ENCODE measurements at regions not wholly inside any gene's neighbourhood (a gene's known extent, or its start where the extent isn't known, plus 50 kb on each side); places are given as distances from the start of the nearest gene placed in this dataset.
"Not testable (repeated sequence)": the region's sequence is repeated elsewhere in the genome, so short reads cannot be mapped to it uniquely, and the experiment has no call there.

GRCh38 chr2:59180111-59180510 is 939.0 kb upstream of the FANCL start:
- no peak for DNase-seq (ENCODE audit: low spot score)

- no peak for DNase-seq (ENCODE audit: low spot score)
Observed at GRCh38 chr2:59177748-59178147, 936.6 kb upstream of the FANCL start.

GRCh38 chr2:59176737-59177136 is 935.6 kb upstream of the FANCL start:
- peak; percentile 11 for DNase-seq (ENCODE audit: low spot score)

GRCh38 chr2:59174536-59175243 is 933.6 kb upstream of the FANCL start:
- DNase-seq (ENCODE audit: low spot score): no peak

- no peak for DNase-seq (ENCODE audit: low spot score)
Observed at GRCh38 chr2:59173325-59173724, 932.2 kb upstream of the FANCL start.

DNA sequence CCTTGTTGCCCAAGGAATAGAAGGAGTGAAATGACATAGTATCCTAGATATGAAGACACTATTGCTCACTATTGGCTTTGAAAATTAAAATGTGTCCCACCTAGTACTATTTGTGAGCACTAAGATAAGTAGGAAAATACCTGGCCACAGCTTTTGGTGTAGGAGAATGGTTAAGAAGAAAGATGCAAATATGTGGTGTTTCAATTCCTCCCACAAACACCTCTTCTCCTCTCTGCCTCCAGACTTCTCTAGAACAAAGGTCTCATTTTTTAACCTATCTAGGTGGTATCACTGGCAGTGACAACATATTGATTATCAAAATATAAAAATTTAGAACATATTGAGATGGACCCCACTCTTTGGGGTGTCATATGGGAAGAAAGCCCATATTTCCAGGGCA is 929.9 kb upstream of the FANCL start:
- no peak for DNase-seq (ENCODE audit: low spot score)

DNA sequence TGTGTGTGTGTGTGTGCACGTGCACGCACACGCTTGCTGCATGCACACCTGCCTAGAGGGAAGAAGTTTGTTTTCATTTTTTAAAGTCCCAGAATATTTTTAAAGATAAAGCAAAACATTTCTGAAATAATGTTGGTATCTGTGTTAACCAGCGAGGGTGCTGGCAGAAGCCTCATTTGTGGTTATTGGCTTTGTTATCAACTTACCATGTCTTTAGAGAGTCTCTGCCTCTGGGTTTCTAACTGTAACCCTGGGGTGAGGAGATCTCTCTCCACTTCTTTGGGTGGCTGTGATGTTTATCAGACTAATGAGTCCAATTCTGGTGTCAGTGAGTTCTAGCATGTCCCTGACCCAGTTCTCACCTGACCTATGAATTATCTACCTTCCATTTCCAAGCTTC is 927.6 kb upstream of the FANCL start:
- no peak for DNase-seq (ENCODE audit: low spot score)

DNA sequence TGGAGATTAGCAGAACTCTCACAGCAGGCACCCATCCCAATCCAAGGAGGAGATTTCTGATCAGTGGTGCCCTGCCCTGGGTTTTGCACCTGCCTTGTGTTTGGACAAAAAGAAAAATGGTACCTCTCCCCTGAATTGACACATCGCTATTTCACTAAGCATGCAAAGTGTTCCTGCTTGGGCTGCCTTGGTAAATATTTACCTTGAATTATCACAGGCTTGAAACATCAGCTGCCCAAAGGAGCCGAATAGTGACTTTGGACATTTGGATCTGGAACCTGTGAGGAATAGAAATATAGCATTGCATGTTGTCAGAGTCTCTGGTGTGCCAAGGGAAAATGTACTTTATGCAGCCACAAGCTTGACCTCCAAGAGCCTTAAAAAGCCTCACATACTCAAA is 926.4 kb upstream of the FANCL start:
- DNase-seq (ENCODE audit: low spot score): no peak

DNA sequence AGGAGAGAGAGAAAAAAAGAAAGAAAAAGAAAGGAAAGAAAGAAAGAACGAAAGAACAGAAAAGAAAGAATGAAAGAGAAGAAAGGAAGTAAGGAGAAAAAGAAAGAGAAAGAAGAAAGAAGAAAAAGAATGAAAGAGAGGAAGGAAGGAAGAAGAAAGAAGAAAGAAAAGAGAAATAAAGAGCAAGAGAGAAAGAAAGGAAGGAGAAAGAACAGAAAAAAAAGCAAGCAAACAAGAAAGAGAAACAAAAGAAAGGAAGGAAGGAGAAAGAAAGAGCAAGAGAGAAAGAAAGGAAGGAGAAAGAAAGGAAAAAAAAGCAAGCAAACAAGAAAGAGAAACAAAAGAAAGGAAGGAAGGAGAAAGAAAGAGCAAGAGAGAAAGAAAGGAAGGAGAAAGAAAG is 916.8 kb upstream of the FANCL start:
- DNase-seq (ENCODE audit: low spot score): not testable (repeated sequence)

- DNase-seq (ENCODE audit: low spot score): no peak
Observed at GRCh38 chr2:59151805-59152204, 910.7 kb upstream of the FANCL start.

DNA sequence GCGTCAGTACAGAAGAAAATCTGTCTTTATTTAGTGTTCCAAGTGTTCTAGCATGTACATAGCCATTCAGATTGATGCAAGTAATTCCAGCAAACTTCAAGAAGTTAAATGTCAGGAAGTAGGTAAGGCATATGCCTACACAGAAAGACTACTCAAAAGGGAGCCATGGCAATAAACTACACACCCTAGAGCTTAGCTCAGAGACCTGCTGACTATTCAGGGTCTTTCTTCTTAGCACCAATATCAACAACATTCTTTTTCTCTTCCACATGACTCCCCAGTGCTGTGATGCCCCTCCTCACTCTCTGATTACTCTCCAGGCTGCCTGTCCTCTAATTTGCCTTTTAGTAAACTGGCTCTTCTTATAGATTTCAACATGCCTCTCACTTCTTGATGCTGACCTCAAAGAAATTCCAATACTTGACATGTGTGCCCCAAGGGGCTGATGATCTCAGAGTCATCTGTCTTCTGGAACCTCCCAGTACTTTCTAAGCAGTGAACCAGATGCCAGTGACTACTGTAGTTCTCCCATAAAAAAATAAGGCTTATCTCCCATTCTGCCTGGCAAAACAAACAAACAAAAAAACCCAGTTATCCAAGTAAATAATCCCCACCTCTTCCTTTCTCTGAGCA is 909.2 kb upstream of the FANCL start:
- DNase-seq (ENCODE audit: low spot score): no peak

- DNase-seq (ENCODE audit: low spot score): no peak
Observed at GRCh38 chr2:59149271-59149670, 908.1 kb upstream of the FANCL start.

DNA sequence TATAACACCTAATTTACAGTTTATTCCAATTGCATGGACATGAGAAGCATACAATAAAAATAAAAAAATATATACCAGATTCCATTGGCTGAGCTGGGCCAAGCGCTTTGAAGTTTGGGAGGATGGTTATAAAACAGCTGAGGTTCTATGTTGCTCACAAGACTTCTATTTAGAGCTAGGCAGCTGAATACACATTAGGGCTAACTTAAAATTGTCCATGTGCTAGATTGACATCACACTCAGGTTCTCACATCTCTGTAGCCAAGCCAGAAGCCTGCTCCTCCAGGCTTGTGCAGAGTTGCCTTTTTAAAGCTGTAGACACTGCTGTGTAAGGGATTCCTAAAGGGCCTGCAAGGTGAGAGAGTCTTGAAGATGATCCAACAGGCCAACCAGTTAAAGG is 871.1 kb upstream of the FANCL start:
- no peak for DNase-seq (ENCODE audit: low spot score)

DNA sequence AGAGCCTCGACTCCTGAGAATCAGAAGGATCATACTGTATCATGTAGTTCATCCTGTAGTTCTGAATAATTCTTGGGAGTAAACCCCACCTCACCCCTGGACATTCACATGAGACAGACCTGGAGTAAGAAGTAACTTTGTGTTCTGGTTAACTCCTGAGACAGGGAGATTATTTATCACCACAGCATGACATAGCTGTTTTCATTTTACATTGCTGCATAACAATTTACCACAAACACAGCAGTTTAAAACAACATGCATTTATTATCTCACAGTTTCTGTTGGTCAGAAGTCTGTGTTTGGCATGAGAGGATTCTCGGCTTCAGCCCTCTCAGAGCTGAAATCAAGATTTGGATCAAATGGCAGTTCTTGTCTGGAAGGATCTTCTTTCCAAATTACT is 855.8 kb upstream of the FANCL start:
- DNase-seq (ENCODE audit: low spot score): no peak

DNA sequence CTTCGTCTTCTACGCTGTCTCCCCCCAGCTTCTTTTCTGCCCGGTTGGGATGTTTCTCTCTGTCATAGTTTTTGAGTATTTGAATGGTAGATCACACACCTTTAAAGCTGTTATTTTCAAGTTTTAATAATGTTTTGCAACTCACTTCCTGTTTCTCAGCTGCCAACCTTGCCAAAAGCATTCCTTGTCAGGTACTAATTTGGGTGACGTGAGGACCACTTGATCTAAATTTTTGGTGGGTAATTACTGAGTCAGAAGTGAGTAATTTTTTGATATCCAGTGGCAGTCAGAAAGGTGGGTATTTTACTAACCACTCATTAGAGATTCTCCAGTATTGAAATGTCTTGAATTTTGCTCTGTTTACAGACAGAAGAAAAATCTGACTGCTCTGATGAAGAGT is 852.4 kb upstream of the FANCL start:
- DNase-seq (ENCODE audit: low spot score): peak; percentile 1

GRCh38 chr2:59084326-59084725 is 843.2 kb upstream of the FANCL start:
- no peak for DNase-seq (ENCODE audit: low spot score)

DNA sequence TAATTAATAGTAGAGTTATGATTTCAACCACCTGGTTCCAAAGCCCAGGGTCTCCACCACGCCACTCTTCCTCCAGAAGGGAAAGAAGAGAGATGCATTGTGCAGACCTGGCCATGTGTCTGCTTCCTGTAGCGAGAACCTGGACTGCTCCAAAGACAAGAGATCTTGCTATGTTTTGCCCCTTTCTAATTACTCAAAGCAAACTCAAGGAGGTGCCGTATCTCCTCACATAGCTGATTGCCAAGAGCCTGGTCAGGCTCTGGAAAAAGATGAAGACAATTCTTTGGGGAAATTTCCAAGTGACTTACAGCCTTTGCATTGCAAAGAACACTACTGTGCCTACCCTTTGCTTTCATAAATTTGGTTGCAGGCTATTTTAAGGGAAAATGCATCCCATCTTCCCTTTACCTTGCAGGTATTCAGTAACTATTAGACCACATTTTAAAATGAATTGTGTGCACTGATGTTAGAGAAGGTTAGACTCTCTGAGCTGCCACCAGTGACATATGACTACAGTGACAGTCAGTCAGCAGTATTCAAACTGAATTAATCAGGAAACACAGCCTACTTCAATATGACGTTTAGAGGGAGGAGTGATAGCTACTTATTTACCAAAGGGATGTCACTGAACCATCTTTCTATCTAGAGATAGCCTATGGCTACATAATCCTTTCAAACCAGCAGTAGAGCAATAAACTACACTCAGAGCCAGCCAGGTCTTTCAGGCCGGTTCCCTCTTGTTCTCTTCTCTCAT is 842.1 kb upstream of the FANCL start:
- no peak for DNase-seq (ENCODE audit: low spot score)

DNA sequence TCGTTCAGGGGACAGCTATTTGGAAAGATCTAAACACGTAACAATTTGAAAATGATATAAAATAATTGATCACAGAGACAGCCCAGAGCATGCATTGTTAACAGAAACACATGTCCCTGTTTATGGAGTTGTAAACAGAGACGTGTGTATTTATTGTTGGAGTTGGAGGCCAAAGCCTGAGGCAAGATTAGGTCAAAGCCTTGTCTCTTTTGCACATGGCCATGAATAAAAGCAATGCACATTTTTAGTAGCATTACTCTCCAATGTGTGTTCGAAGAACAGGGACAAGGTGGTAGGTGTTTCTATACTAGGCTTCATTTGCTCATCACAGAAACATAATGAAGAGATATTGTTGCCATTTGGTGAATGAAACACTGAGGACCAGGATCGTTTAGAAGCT is 841.5 kb upstream of the FANCL start:
- DNase-seq (ENCODE audit: low spot score): no peak

- no peak for DNase-seq (ENCODE audit: low spot score)
Observed at GRCh38 chr2:59080451-59081181, 839.5 kb upstream of the FANCL start.

GRCh38 chr2:59077981-59078531 is 836.9 kb upstream of the FANCL start:
- DNase-seq (ENCODE audit: low spot score): no peak

DNA sequence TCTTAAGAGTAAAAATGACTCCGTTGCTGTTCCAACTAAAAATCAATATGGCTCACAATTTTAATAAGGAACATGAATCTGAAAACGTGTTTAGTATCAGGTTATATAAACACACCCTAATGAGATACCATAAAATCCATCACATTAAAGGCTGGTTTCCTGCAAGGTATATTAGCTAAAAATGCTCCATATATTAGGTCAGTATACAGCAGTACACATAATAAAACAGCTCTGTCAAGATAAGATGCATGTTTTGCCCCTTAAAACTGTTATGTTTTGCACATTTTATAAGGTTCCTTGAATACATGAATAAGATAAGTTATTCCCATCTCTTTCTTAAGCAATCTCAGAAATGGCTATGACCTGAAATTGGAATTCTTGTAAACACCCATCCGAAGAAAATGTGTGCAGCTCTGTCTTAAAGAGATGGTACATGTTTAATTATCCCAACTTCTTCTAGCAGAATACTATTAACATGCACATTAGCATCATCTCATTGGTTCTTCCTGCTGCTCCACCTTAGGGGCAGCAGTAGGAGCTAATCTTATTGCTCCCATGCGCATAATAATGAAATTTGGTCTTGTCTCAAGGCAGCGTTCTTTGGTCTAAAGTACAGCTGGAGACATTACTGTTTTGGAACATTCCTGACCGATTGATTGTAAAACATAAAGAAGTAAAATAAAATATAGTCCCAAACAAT is 836.1 kb upstream of the FANCL start:
- no peak for DNase-seq (ENCODE audit: low spot score)

All from RKO (cell line).